ENCODE measurements at regions not wholly inside any gene's neighbourhood (a gene's known extent, or its start where the extent isn't known, plus 50 kb on each side); places are given as distances from the start of the nearest gene placed in this dataset.

GRCh38 chr3:178156301-178156700 lies 379.9 kb upstream of the KCNMB2 start:
- no peaks in the 10 kb centered on the region for H3K4me1 ChIP-seq (ENCODE audit: low read length)
- H3K27me3 ChIP-seq (replicated peaks; ENCODE audit: insufficient read depth, low read length): no peaks in the 10 kb centered on the region
- no peak overlapping the region for H3K9ac ChIP-seq (ENCODE audit: low read length)
- DNase-seq: no peak
- H3K9me2 ChIP-seq (replicated peaks; ENCODE audit: insufficient read depth, low read length): no peaks in the 10 kb centered on the region
- no peaks in the 10 kb centered on the region for H3K9me3 ChIP-seq (replicated peaks; ENCODE audit: insufficient read depth, low read length)
- no peak for TF ChIP-seq EZH2phosphoT487 (IDR thresholded peaks at IDR 0.05; ENCODE audit: low read length)
- no peak for TF ChIP-seq EZH2 (optimal IDR thresholded peaks at IDR 0.05; ENCODE audit: low read depth, low read length)
- no peak for TF ChIP-seq CTCF (IDR thresholded peaks at IDR 0.05; ENCODE audit: low read length)
- no peaks in the 10 kb centered on the region for H3K36me3 ChIP-seq (replicated peaks; ENCODE audit: insufficient read depth, low read length)
- no peak overlapping the region for H3K4me2 ChIP-seq (ENCODE audit: low read depth, low read length)
- H3K4me3 ChIP-seq (ENCODE audit: low read length): no peak overlapping the region
- no peak overlapping the region for H2AFZ ChIP-seq (ENCODE audit: low read length)
- no peaks in the 10 kb centered on the region for H4K20me1 ChIP-seq (ENCODE audit: insufficient read depth, low read length)
- no peaks in the 10 kb centered on the region for H3F3A ChIP-seq (ENCODE audit: insufficient read depth, low read length)
- no peaks in the 10 kb centered on the region for H3K79me2 ChIP-seq (ENCODE audit: low read length)
- H3K27ac ChIP-seq (ENCODE audit: low read length): no peak overlapping the region

GRCh38 chr3:178159691-178160220 lies 376.5 kb upstream of the KCNMB2 start:
- no peaks in the 10 kb centered on the region for H3K4me1 ChIP-seq (ENCODE audit: low read length)
- no peak for DNase-seq
- H2AFZ ChIP-seq (ENCODE audit: low read length): no peak overlapping the region
- TF ChIP-seq EZH2phosphoT487 (IDR thresholded peaks at IDR 0.05; ENCODE audit: low read length) (no peak), EZH2 (optimal IDR thresholded peaks at IDR 0.05; ENCODE audit: low read depth, low read length) (no peak), CTCF (IDR thresholded peaks at IDR 0.05; ENCODE audit: low read length) (no peak)
- H3K27ac ChIP-seq (ENCODE audit: low read length): no peak overlapping the region
- H3K27me3 ChIP-seq (replicated peaks; ENCODE audit: insufficient read depth, low read length): no peaks in the 10 kb centered on the region
- no peaks in the 10 kb centered on the region for H3K9me2 ChIP-seq (replicated peaks; ENCODE audit: insufficient read depth, low read length)
- no peak overlapping the region for H3K4me3 ChIP-seq (ENCODE audit: low read length)
- no peaks in the 10 kb centered on the region for H3K36me3 ChIP-seq (replicated peaks; ENCODE audit: insufficient read depth, low read length)
- H3K79me2 ChIP-seq (ENCODE audit: low read length): no peaks in the 10 kb centered on the region
- no peaks in the 10 kb centered on the region for H3K9me3 ChIP-seq (replicated peaks; ENCODE audit: insufficient read depth, low read length)
- no peaks in the 10 kb centered on the region for H3F3A ChIP-seq (ENCODE audit: insufficient read depth, low read length)
- no peak overlapping the region for H3K9ac ChIP-seq (ENCODE audit: low read length)
- H4K20me1 ChIP-seq (ENCODE audit: insufficient read depth, low read length): no peaks in the 10 kb centered on the region
- no peak overlapping the region for H3K4me2 ChIP-seq (ENCODE audit: low read depth, low read length)

- no peaks in the 10 kb centered on the region for H3K9me3 ChIP-seq (replicated peaks; ENCODE audit: insufficient read depth, low read length)
- no peak overlapping the region for H3K4me2 ChIP-seq (ENCODE audit: low read depth, low read length)
- no peaks in the 10 kb centered on the region for H3K27me3 ChIP-seq (replicated peaks; ENCODE audit: insufficient read depth, low read length)
- DNase-seq: no peak
- no peak overlapping the region for H3K27ac ChIP-seq (ENCODE audit: low read length)
- no peak overlapping the region for H2AFZ ChIP-seq (ENCODE audit: low read length)
- TF ChIP-seq EZH2phosphoT487 (IDR thresholded peaks at IDR 0.05; ENCODE audit: low read length) (no peak), EZH2 (optimal IDR thresholded peaks at IDR 0.05; ENCODE audit: low read depth, low read length) (no peak), CTCF (IDR thresholded peaks at IDR 0.05; ENCODE audit: low read length) (no peak)
- no peak overlapping the region for H3K4me3 ChIP-seq (ENCODE audit: low read length)
- no peaks in the 10 kb centered on the region for H3K79me2 ChIP-seq (ENCODE audit: low read length)
- H3K4me1 ChIP-seq (ENCODE audit: low read length): no peaks in the 10 kb centered on the region
- H4K20me1 ChIP-seq (ENCODE audit: insufficient read depth, low read length): no peaks in the 10 kb centered on the region
- no peaks in the 10 kb centered on the region for H3F3A ChIP-seq (ENCODE audit: insufficient read depth, low read length)
- no peaks in the 10 kb centered on the region for H3K36me3 ChIP-seq (replicated peaks; ENCODE audit: insufficient read depth, low read length)
- no peak overlapping the region for H3K9ac ChIP-seq (ENCODE audit: low read length)
- no peaks in the 10 kb centered on the region for H3K9me2 ChIP-seq (replicated peaks; ENCODE audit: insufficient read depth, low read length)
Measured at GRCh38 chr3:178169421-178169820, 366.8 kb upstream of the KCNMB2 start.

Measured in MM.1S (cell line).